Aorta (tissue), 5 donors: ENCODE measurements at regions not wholly inside any gene's neighbourhood (a gene's known extent, or its start where the extent isn't known, plus 50 kb on each side); places are given as distances from the start of the nearest gene placed in this dataset.

Experiments
- ATAC-seq: fragments of 200-7000 bp; cut with Tn5 transposase; one replicate; pipeline ENCODE4 v1.9.1; 2022; ENCODE audit warnings: moderate library complexity; ENCODE audit not compliant: low FRiP score
- DNase-seq, 2 donors: peaks; one replicate each; pipeline ENCODE4 v3.0.0-alpha.2; 2020
- H3K27ac ChIP-seq, 2 donors: one replicate each; pipeline ENCODE4 v1.5.1; 2013; ENCODE audit warnings: low read length in 2 of 2, mild to moderate bottlenecking in 2 of 2, moderate library complexity in 2 of 2, control low read depth in 1 of 2, inconsistent platforms in 1 of 2, low read depth in 1 of 2
- H3K27me3 ChIP-seq, 2 donors: one replicate each; pipeline ENCODE4 v1.6.1; 2013; ENCODE audit warnings: control low read depth in 1 of 2, low read length in 1 of 2, mild to moderate bottlenecking in 1 of 2, moderate library complexity in 1 of 2; ENCODE audit not compliant: insufficient read depth in 2 of 2, control insufficient read depth in 1 of 2
- H3K36me3 ChIP-seq, 2 donors: one replicate each; pipeline ENCODE4 v1.6.1; 2013; ENCODE audit warnings: control low read depth in 1 of 2, low read length in 1 of 2, mild to moderate bottlenecking in 1 of 2; ENCODE audit not compliant: insufficient read depth in 2 of 2, control insufficient read depth in 1 of 2
- H3K4me1 ChIP-seq, 2 donors: one replicate each; pipeline ENCODE4 v1.6.1; 2013; ENCODE audit warnings: low read length in 2 of 2, control low read depth in 1 of 2, mild to moderate bottlenecking in 1 of 2, moderate library complexity in 1 of 2; ENCODE audit not compliant: insufficient read depth in 2 of 2, control insufficient read depth in 1 of 2
- H3K4me3 ChIP-seq, 2 donors: one replicate each; pipeline ENCODE4 v1.5.1; 2013; ENCODE audit warnings: low read length in 2 of 2, control low read depth in 1 of 2, mild to moderate bottlenecking in 1 of 2
- H3K9me3 ChIP-seq: one replicate; pipeline ENCODE4 v1.6.1; 2013; ENCODE audit warnings: mild to moderate bottlenecking, low read length; ENCODE audit not compliant: control insufficient read depth
- WGBS, 2 donors: extraction: QIAGEN DNeasy Blood & Tissue Kit; methylation state at CpG; one replicate each; pipeline ENCODE4 v1.1.7; 2013; 5-methylcytosine and 5-hydroxymethylcytosine counted together
- intact Hi-C, 2 donors: fragments of 100-400 bp; cut with DNase I; formaldehyde crosslinking; loops; one replicate each; pipeline versions ENCODE4 v1.14.2 to v1.15.0; 2022
- donor health status: healthy with polysubstance abuse.
- donor health status: Bipolar disorder and iron deficiency.
- donor health status: DM: no; HTN: no; CAD: no.
- donor health status: DM: no; HTN: no; CAD: no.
- donor health status: DM: yes; HTN: yes; CAD: no.

GRCh38 chr4:32199639-32200038 lies 1479.5 kb downstream of the PCDH7 start:
- Histone ChIP-seq H3K4me3 (no peak overlapping the region), H3K27ac (no peak overlapping the region), H3K4me1 (no peaks in the 10 kb centered on the region), H3K27me3 (no peaks in the 10 kb centered on the region), H3K36me3 (no peaks in the 10 kb centered on the region), H3K9me3 (peaks cover 4% of the 10 kb centered on the region)
- 64 to 84% methylated on average over 8 of the region's 8 CpGs for WGBS, 2 donors
- intact Hi-C loops, result no loop called here
- ATAC-seq, result no peak
- no peak for DNase-seq

GRCh38 chr4:32203340-32203739 lies 1483.2 kb downstream of the PCDH7 start:
- no peak for DNase-seq
- H3K9me3 ChIP-seq, result peaks cover 4% of the 10 kb centered on the region
- no peak overlapping the region for H3K27ac ChIP-seq
- H3K27me3 ChIP-seq, result no peaks in the 10 kb centered on the region
- no peak overlapping the region for H3K4me3 ChIP-seq
- H3K4me1 ChIP-seq, result no peaks in the 10 kb centered on the region
- no peaks in the 10 kb centered on the region for H3K36me3 ChIP-seq
- no peak for ATAC-seq
- intact Hi-C loops, result no loop called here

- no peaks in the 10 kb centered on the region for H3K36me3 ChIP-seq
- H3K27ac ChIP-seq, result no peak overlapping the region
- H3K4me1 ChIP-seq, result no peaks in the 10 kb centered on the region
- ATAC-seq (no peak), DNase-seq (no peak)
- H3K9me3 ChIP-seq, result peaks cover 4% of the 10 kb centered on the region
- no peaks in the 10 kb centered on the region for H3K27me3 ChIP-seq
- no peak overlapping the region for H3K4me3 ChIP-seq
- intact Hi-C loops, result no loop called here
- 71% methylated on average over 3 of the region's 3 CpGs for WGBS, 2 donors
Observed at GRCh38 chr4:32206756-32207155, 1486.6 kb downstream of the PCDH7 start.

- no peak overlapping the region for H3K27ac ChIP-seq
- no peaks in the 10 kb centered on the region for H3K4me1 ChIP-seq
- no peak overlapping the region for H3K4me3 ChIP-seq
- DNase-seq (no peak), ATAC-seq (no peak)
- peaks cover 4% of the 10 kb centered on the region for H3K9me3 ChIP-seq
- intact Hi-C loops, result no loop called here
- H3K27me3 ChIP-seq, result no peaks in the 10 kb centered on the region
- no peaks in the 10 kb centered on the region for H3K36me3 ChIP-seq
Observed at GRCh38 chr4:32207456-32207855, 1487.3 kb downstream of the PCDH7 start.

DNA sequence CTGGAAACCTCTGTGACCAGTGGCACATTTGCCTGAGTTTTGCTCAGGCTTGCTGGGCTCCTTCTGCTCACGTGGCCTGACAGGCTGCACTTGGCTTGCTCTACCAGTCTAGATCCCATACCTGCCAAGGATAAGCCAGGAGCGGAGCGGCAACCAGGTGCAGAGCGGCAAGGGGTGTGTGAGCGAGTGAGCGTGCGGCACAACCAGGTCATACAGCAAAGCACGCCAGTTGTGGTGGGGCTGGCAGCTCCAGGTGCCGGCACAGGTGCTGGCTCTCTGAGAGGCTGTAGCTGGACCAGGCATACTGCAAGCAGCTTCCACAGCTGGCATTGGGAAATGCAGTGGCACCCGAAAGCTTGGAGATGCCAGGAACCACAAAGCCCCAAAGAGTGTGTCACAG lies 1495.1 kb downstream of the PCDH7 start:
- WGBS, 2 donors, result 89 to 91% methylated on average over 10 of the region's 10 CpGs
- no peak for ATAC-seq

DNA sequence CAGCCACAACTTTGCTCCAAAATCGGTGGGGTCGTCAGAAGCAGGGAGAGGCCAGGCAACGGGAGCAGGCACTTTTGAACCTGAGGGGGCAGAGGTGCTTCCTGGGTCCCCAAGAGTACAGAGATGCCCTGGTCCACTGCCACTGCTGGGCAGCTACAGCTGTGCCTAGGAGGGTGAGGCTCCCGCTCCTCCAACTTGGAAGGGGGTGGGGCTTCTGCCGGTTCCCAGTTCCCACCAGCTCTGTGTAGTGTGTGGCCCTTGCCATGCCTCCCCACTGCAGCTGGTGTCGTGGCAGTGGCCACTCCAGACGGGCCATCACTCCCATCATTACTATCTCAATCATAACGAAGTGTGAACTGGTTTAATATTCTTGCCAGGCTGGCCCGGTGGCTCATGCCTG lies 1496.3 kb downstream of the PCDH7 start:
- Histone ChIP-seq H3K36me3 (no peaks in the 10 kb centered on the region), H3K27ac (no peak overlapping the region), H3K4me3 (no peak overlapping the region), H3K4me1 (no peaks in the 10 kb centered on the region), H3K9me3 (no peaks in the 10 kb centered on the region), H3K27me3 (no peaks in the 10 kb centered on the region)
- intact Hi-C loops, result no loop called here
- WGBS, 2 donors, result 80 to 92% methylated on average over 8 to 9 of the region's 9 CpGs
- ATAC-seq (peak; percentile 45), DNase-seq (no peak)

More for the DNA sequence above, 1495.1 kb downstream of the PCDH7 start:
- H3K27me3 ChIP-seq, result no peaks in the 10 kb centered on the region
- H3K36me3 ChIP-seq, result no peaks in the 10 kb centered on the region
- no peaks in the 10 kb centered on the region for H3K9me3 ChIP-seq
- H3K27ac ChIP-seq, result no peak overlapping the region
- H3K4me1 ChIP-seq, result no peaks in the 10 kb centered on the region
- no peak for DNase-seq
- intact Hi-C loops, result no loop called here
- H3K4me3 ChIP-seq, result no peak overlapping the region

GRCh38 chr4:32219306-32220075 lies 1499.3 kb downstream of the PCDH7 start:
- WGBS, 2 donors, result 20 to 66% methylated on average over 3 of the region's 3 CpGs
- no peak for ATAC-seq
- intact Hi-C loops, result no loop called here

DNA sequence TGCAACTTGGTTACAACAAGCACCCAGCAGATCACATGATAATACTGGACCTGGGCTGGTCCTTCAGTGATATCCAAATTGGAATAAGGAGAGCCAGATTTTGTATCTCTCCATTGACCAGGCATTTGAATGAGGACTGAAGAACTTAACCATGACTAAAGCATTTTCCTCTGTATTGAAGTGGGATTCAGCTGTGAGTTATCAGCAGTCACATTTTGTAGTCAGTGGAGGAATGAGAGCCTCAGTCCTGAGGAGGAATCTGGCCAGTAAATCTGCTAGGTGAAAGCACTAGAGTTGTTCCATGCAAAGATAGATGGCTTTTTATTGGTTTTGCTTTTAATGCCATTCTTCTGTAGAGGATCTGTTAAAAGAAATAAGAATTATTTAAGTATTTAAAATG lies 1506.0 kb downstream of the PCDH7 start:
- H3K4me1 ChIP-seq, result no peaks in the 10 kb centered on the region
- H3K9me3 ChIP-seq, result no peaks in the 10 kb centered on the region
- no peak overlapping the region for H3K27ac ChIP-seq
- intact Hi-C loops, result no loop called here
- no peaks in the 10 kb centered on the region for H3K36me3 ChIP-seq
- DNase-seq (no peak), ATAC-seq (no peak)
- H3K27me3 ChIP-seq, result no peaks in the 10 kb centered on the region
- no peak overlapping the region for H3K4me3 ChIP-seq

More at GRCh38 chr4:32219306-32220075, 1499.3 kb downstream of the PCDH7 start:
- no peaks in the 10 kb centered on the region for H3K4me1 ChIP-seq
- H3K27me3 ChIP-seq, result no peaks in the 10 kb centered on the region
- H3K36me3 ChIP-seq, result no peaks in the 10 kb centered on the region
- DNase-seq, result no peak
- no peak overlapping the region for H3K4me3 ChIP-seq
- H3K9me3 ChIP-seq, result no peaks in the 10 kb centered on the region
- H3K27ac ChIP-seq, result no peak overlapping the region

DNA sequence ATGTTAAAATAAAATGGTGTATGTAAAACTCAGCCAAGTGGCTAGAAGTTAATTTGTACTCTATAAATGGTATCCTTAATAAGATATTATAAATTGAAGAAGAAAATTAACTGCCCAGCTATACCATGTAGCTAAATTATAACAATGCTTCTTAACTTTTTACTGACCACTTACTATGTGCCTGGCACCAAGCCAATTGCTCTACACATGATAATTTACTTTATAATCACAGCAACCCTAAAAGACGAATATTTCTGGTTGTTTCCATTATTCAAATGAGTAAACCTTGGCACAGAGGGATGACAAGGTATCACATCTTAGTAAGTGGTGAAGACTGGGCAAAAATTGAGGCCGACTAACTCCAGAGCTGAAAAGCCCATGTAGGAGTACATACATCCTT lies 1506.6 kb downstream of the PCDH7 start:
- no peaks in the 10 kb centered on the region for H3K27me3 ChIP-seq
- DNase-seq (no peak), ATAC-seq (no peak)
- WGBS, 2 donors, result 70 to 72% methylated on average over 2 of the region's 2 CpGs
- no peak overlapping the region for H3K4me3 ChIP-seq
- intact Hi-C loops, result no loop called here
- no peaks in the 10 kb centered on the region for H3K4me1 ChIP-seq
- H3K36me3 ChIP-seq, result no peaks in the 10 kb centered on the region
- H3K27ac ChIP-seq, result no peak overlapping the region
- no peaks in the 10 kb centered on the region for H3K9me3 ChIP-seq
